ENCODE measurements at regions not wholly inside any gene's neighbourhood (a gene's known extent, or its start where the extent isn't known, plus 50 kb on each side); places are given as distances from the start of the nearest gene placed in this dataset.

GRCh38 chr7:91323626-91324158 lies 59.5 kb downstream of the FZD1 start:
- DNase-seq (ENCODE audit: low spot score) = no peak

GRCh38 chr7:91324663-91325062 lies 60.4 kb downstream of the FZD1 start:
- no peak for DNase-seq (ENCODE audit: low spot score)

- DNase-seq (ENCODE audit: low spot score) = no peak
These were observed 61.5 kb downstream of the FZD1 start for GRCh38 chr7:91325726-91326125.

- no peak for DNase-seq (ENCODE audit: low spot score)
These were observed 62.4 kb downstream of the FZD1 start for GRCh38 chr7:91326516-91327199.

- no peak for DNase-seq (ENCODE audit: low spot score)
These were observed 63.1 kb downstream of the FZD1 start for GRCh38 chr7:91327346-91327745.

GRCh38 chr7:91329571-91329970 lies 65.3 kb downstream of the FZD1 start:
- DNase-seq (ENCODE audit: low spot score) = no peak

GRCh38 chr7:91330191-91330808 lies 66.1 kb downstream of the FZD1 start:
- no peak for DNase-seq (ENCODE audit: low spot score)

- DNase-seq (ENCODE audit: low spot score) = no peak
These were observed 66.6 kb downstream of the FZD1 start for GRCh38 chr7:91330866-91331265.

GRCh38 chr7:91336106-91336505 lies 71.9 kb downstream of the FZD1 start:
- no peak for DNase-seq (ENCODE audit: low spot score)

- no peak for DNase-seq (ENCODE audit: low spot score)
These were observed 74.2 kb downstream of the FZD1 start for GRCh38 chr7:91338226-91339020.

GRCh38 chr7:91342346-91342745 lies 78.1 kb downstream of the FZD1 start:
- peak; percentile 2 for DNase-seq (ENCODE audit: low spot score)

GRCh38 chr7:91343420-91343960 lies 79.3 kb downstream of the FZD1 start:
- DNase-seq (ENCODE audit: low spot score) = no peak

GRCh38 chr7:91343996-91344629 lies 79.9 kb downstream of the FZD1 start:
- no peak for DNase-seq (ENCODE audit: low spot score)

GRCh38 chr7:91344911-91345310 lies 80.7 kb downstream of the FZD1 start:
- DNase-seq (ENCODE audit: low spot score) = no peak

- DNase-seq (ENCODE audit: low spot score) = no peak
These were observed 81.2 kb downstream of the FZD1 start for GRCh38 chr7:91345449-91345848.

- DNase-seq (ENCODE audit: low spot score) = no peak
These were observed 82.2 kb downstream of the FZD1 start for GRCh38 chr7:91346426-91346825.

- no peak for DNase-seq (ENCODE audit: low spot score)
These were observed 83.1 kb downstream of the FZD1 start for GRCh38 chr7:91347290-91347689.

GRCh38 chr7:91348711-91349110 lies 84.5 kb downstream of the FZD1 start:
- no peak for DNase-seq (ENCODE audit: low spot score)

- no peak for DNase-seq (ENCODE audit: low spot score)
These were observed 87.1 kb downstream of the FZD1 start for GRCh38 chr7:91351374-91351773.

- no peak for DNase-seq (ENCODE audit: low spot score)
These were observed 87.9 kb downstream of the FZD1 start for GRCh38 chr7:91352091-91352490.

GRCh38 chr7:91353848-91354247 lies 89.6 kb downstream of the FZD1 start:
- no peak for DNase-seq (ENCODE audit: low spot score)
